HG02763 (cell line): ENCODE measurements at regions not wholly inside any gene's neighbourhood (a gene's known extent, or its start where the extent isn't known, plus 50 kb on each side); places are given as distances from the start of the nearest gene placed in this dataset.
"Not testable (repeated sequence)": the region's sequence is repeated elsewhere in the genome, so short reads cannot be mapped to it uniquely, and the experiment has no call there.

Experiments used
- ATAC-seq: cut with Tn5 transposase; IDR thresholded peaks from one replicate; pipeline ENCODE4 v1.9.1; 2021; ENCODE audit warnings: mild to moderate bottlenecking, moderate library complexity; ENCODE audit not compliant: unreplicated experiment

GRCh38 chr12:42741771-42742510, 152.4 kb upstream of the PRICKLE1 start:
- no peak for ATAC-seq

GRCh38 chr12:42741091-42741490, 151.5 kb upstream of the PRICKLE1 start:
- no peak for ATAC-seq

- ATAC-seq: no peak
Measured at GRCh38 chr12:42737398-42737797, 147.9 kb upstream of the PRICKLE1 start.

GRCh38 chr12:42735861-42736361, 146.4 kb upstream of the PRICKLE1 start:
- no peak for ATAC-seq

- ATAC-seq: no peak
Measured at GRCh38 chr12:42733911-42734310, 144.4 kb upstream of the PRICKLE1 start.

GRCh38 chr12:42732908-42733411, 143.4 kb upstream of the PRICKLE1 start:
- ATAC-seq: no peak

- no peak for ATAC-seq
Measured at GRCh38 chr12:42730291-42730690, 140.7 kb upstream of the PRICKLE1 start.

GRCh38 chr12:42729535-42729900, 140.0 kb upstream of the PRICKLE1 start:
- ATAC-seq: no peak

- no peak for ATAC-seq
Measured at GRCh38 chr12:42728770-42729534, 139.4 kb upstream of the PRICKLE1 start.

GRCh38 chr12:42728287-42728686, 138.7 kb upstream of the PRICKLE1 start:
- ATAC-seq: no peak

GRCh38 chr12:42725809-42726208, 136.3 kb upstream of the PRICKLE1 start:
- ATAC-seq: no peak

GRCh38 chr12:42716491-42716891, 126.9 kb upstream of the PRICKLE1 start:
- ATAC-seq: no peak

GRCh38 chr12:42713566-42713965, 124.0 kb upstream of the PRICKLE1 start:
- ATAC-seq: not testable (repeated sequence)

- not testable (repeated sequence) for ATAC-seq
Measured at GRCh38 chr12:42708374-42708773, 118.8 kb upstream of the PRICKLE1 start.

GRCh38 chr12:42707312-42708226, 118.0 kb upstream of the PRICKLE1 start:
- ATAC-seq: no peak

- ATAC-seq: no peak
Measured at GRCh38 chr12:42706321-42706720, 116.8 kb upstream of the PRICKLE1 start.

GRCh38 chr12:42705863-42706262, 116.3 kb upstream of the PRICKLE1 start:
- ATAC-seq: no peak

GRCh38 chr12:42704810-42705401, 115.4 kb upstream of the PRICKLE1 start:
- no peak for ATAC-seq

GRCh38 chr12:42704340-42704739, 114.8 kb upstream of the PRICKLE1 start:
- no peak for ATAC-seq

- ATAC-seq: no peak
Measured at GRCh38 chr12:42701084-42701483, 111.5 kb upstream of the PRICKLE1 start.
